ENCODE measurements at regions not wholly inside any gene's neighbourhood (a gene's known extent, or its start where the extent isn't known, plus 50 kb on each side); places are given as distances from the start of the nearest gene placed in this dataset.

DNA sequence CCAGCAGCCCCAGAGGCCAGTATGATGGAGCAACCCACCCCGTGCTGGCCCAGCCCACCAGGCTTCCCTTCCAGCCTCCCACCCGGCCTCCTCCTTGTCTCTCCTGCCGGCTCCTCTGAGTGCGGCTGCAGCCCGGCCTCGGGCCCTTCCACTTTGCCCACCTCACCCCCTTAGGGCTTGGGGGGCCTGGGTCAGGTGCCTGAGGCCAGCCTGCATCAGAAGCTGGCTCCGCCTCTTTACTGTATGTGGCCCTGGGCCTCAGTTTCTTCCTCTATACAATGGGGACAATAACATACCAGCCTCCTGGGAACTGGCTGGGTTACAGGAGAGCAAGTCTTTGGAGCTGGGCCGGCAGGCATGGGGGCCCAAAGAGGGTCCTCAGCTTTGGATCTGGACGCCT lies 221.1 kb upstream of the CIBAR2 start:
- DNase-seq: no peak

DNA sequence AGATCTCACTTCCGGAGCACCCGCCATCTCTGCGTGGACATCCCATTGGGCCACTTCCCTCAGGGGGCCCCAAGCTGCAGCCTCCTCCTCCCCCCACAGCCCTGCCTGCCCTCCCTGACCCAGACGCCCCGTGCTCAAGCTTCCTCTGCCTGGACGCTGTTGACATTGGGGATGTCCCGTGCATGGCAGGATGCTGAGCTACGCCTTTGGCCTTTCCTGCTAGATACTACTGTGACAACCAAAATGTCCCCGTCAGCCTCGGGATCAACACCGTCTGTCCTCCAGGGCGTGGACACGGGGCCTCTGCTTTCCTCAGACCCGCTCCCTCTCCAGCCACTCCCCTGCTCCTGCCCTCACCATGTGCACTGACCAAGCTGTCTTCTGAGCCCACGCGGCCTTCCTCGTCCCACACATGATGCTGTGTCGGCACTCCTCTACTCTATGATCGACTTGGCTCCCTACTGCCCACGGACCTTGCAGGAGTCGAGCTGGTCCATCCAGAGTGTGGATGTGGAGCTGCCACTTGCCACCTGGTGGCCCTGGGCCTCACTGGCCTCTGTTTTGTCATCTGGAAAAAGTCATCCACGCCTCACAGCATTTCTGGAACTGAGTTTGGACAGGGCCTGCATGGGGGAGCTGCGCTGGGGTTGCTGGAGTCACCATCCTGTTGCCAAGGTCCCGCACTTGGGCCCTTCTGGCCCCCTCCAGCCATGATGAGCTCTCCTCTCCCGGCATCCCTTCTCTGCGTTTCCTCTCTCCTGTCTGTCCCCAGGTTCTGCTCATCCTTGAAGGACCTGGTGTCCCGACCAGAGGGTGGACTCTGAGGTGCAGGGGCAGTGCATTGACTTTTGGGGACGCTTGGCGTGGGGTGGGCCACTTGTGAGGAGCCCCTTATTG lies 221.7 kb upstream of the CIBAR2 start:
- DNase-seq: no peak

- no peak for DNase-seq
Measured at GRCh38 chr16:85334718-85335583, 222.7 kb upstream of the CIBAR2 start.

DNA sequence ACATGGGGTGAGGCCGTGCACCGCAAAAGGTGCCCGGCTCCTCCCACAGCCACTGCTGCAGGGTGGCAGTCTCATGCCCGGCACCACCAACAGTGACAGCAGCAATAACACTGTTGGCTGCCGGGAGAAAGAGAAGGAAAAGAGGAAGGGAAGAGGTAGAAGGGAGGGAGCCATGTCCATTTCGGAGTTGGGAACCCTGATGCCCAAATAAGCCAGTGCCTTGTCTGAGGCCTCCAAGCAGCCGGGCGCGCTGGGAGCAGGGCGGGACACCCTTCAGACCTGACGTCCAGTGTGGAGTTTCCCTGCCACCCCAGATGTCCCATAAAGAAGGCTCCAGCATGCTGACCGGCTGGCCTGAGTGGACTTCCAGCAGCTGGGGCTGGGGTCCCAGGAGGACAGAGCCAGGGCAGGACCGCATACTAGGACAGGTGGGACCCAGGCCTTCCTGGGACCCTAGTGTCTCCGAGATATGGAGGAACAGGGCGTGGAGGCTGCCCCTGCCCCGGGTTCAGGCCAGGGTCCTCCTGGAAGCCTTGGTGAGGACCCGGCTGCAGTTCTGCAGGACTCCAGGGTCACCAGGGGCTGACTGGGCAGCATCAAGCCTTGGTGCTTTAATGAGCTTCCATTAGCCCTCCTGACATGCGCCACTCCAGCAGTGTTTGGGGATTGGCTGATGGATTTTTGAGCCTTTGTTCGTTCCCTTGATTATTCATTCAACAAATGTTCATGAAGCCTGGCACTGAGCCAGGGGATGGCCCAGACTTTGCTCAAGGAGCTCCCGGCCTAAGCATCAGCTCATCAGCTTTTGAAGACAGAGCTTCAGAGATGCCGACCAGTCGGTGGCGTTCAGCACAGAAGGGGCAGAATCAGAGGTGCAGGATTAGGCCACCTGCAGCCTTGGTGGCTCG lies 223.6 kb upstream of the CIBAR2 start:
- DNase-seq: no peak

- DNase-seq: no peak
Measured at GRCh38 chr16:85337910-85338637, 225.8 kb upstream of the CIBAR2 start.

DNA sequence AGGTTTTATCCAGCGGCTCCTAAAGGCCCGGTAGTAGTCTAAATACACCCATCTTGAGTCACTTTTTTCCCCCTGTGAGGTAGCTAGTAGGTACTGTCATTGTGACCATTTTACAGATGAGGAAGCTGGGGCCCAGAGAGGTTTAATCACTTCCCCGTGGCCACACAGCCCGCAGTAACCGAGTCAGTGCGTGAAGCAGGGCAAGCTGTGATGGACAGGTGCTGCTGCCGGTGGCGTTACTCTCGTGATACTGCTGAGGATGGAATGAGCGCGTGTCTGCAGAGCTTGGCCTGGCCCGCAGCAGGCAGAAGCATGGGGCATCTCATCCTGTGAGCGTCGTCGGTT lies 226.3 kb upstream of the CIBAR2 start:
- DNase-seq: no peak

DNA sequence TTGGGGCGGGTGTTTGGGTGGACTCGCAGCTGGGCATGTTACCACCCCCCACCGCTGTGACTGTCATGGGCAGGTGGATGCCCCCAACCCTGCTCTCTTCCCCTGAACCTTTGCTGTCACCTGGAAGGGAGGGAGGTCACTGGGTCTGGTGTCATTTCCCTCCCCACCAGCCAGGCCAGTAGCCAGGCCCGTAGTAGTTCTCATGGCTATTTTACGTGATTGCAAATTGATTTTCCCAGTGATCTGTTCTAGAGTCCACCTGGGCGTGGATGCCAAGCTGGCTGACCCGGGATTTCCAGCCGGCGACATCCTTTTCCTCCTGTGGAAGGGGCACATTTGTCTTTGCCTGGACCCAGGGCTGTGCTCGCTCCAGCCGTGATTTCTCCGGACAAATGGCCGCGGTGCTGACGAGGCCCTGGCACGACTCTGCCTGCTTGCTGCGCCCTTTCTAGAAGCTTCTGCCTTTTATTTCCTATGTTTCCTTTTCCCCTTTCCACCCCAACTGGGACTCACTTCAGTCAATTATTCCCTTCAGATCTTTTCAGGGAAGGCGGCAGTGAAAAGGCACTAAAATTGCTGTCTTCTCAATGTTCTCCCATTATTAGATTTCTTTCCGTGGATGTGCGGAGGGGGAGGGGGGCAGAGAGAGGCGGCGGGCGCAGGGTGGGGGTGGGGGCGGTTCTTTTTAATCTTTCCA lies 226.9 kb upstream of the CIBAR2 start:
- no peak for DNase-seq

DNA sequence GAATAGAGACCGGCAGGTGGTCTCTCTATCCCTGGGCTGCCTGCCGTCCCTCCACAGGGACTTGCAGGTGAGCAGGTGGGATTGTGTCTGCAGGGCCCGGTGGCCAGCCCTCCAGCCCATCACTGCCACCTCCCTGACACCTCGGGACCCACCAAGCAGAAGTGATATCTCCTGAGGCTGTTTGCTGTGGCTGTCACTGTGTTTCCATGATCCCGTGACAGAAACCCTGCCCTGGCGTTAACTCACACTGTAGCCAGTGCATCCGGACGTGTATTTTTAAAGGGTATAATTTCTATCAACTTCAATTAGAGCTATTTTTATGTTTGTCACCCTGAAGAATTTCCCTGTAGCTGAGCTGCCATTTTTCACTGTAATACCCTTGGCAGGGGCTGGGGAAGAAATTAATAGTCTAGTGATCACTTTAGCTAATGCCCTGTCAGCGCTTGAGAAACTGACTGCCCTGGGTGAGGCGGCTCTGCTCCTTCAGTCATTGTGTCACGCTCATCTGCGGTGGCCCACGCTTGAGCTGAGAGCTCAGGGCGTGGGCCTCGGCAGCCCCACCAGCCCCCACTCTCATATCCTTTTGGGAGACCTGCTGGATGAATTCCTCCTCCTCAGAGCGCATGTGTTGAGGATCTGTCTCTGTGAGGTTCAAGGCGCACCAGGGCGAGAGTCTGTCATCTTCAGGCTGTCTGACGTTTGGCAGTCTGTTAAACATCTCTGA lies 229.9 kb upstream of the CIBAR2 start:
- no peak for DNase-seq

DNA sequence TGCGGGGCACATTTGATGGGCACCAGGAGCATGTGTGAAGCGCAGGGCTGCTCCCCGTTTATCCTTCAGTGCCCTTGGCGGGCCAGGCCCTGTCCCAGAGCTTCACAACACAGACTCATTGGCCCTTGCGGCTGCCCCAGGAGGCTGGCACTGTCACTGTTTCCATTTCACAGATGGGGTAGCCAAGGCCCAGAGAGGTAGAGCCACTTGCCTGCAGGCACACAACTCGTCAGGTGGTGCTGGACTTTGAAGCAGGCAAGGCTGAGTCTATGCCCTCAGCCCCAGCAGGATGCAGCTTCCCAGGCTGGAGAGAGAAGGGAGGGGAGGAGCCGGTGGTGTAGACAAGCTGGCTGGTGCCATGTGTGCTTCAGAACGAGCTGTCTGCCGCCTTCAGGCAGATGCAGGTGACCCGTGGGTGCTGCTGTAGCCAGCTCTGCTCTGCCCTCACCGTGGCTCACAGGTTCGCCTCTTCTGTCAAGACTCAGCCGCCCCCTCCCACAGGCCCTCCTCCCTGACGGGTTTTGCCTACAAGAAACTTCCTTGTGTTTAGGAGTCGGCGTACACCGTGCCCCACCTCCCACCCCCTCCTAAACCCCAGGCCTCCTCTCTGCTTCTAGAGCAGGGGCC lies 232.3 kb upstream of the CIBAR2 start:
- DNase-seq: no peak

DNA sequence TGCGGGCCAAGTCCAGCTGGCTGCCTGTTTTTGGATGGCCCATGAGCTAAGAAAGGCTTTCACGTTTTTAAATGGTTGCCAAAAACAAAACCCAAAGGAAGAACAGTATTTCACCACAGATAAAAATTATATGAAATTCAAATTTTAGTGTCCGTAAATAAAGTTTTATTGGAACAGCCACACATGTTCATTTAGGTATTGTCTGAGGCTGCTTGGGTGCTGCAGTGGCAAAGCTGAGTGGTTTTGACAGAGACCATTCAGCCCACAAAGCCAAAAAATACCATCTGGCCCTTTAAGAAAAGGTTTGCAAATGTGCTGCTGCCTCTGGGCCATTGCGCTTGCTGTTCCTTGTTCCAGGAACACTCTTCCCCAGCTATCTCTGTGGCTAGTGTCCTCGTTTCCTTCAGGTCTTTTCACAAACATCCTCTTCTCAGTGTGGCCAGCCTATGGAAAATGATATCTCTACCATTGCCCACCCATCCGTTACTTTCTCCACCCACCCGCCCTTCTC lies 232.9 kb upstream of the CIBAR2 start:
- no peak for DNase-seq

DNA sequence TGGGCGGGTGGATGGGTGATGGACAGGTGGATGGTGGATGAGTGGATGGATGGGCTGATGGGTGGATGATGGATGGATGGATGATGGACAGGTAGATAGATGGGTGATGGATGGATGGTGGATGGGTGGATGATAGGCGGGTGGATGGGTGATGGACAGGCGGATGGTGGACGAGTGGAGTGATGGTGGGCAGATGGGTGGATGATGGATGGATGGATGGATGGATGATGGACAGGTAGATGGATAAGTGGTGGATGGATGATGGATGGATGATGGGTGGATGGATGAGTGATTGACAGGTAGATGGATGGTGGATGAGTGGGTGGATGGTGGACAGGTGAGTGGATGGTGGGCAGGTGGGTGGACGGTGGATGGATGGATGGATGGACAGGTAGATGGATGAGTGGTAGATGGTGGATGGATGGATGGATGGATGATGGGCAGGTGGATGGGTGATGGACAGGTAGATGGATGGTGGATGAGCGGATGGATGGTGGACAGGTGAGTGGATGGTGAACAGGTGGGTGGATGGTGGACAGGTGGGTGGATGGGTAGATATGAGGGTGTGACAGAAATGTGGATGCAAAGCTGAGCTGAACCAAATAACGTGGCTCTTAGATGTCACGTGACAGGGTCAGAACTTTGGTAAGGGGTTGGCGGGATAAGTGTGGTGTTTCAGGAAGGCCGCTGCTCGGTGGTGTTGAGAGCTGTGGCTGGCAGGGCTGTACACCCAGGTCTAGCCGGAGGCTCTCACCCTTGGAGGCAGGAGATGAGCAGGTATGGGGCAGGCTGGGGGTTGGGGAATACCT lies 234.3 kb upstream of the CIBAR2 start:
- DNase-seq: no peak

- DNase-seq: peak; percentile 42
Measured at GRCh38 chr16:85347213-85347591, 234.9 kb upstream of the CIBAR2 start.

DNA sequence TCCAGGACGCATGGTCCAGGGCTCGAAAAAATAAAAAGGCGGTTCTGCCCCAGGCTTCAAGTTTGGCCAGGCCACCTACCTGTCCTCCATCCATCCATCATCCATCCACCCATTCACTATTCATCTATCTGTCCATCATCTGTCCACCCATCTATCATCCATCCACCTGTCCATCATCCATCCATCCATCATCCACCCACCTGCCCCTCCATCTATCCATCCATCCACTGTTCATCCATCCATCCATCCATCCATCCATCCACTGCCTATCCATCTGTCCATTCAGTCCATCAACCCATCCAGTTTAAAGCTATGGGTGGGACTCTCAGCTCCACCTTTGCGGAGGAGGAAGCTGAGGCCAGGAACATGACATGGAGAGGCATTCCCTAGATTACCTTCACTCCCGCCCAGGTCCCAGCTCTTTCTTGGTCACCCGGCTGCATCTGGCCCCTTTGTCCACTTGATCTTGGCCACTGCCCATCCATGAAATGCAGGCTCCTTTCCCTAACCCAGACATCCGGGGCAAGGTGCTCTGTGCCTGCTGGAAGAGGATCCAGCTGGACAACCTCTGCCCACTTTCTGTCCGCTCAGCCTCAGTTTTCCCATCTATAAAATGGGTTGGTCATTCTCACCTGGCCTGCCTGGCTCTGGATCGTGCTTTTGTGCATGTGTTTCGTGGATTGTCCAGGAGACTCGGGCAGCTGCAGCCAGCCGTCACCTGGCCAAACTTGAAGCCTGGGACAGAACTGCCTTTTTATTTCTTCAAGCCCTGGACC lies 236.0 kb upstream of the CIBAR2 start:
- DNase-seq: no peak

GRCh38 chr16:85348911-85349334 lies 236.7 kb upstream of the CIBAR2 start:
- DNase-seq: no peak

GRCh38 chr16:85349365-85350145 lies 237.3 kb upstream of the CIBAR2 start:
- DNase-seq: peak; percentile 85

DNA sequence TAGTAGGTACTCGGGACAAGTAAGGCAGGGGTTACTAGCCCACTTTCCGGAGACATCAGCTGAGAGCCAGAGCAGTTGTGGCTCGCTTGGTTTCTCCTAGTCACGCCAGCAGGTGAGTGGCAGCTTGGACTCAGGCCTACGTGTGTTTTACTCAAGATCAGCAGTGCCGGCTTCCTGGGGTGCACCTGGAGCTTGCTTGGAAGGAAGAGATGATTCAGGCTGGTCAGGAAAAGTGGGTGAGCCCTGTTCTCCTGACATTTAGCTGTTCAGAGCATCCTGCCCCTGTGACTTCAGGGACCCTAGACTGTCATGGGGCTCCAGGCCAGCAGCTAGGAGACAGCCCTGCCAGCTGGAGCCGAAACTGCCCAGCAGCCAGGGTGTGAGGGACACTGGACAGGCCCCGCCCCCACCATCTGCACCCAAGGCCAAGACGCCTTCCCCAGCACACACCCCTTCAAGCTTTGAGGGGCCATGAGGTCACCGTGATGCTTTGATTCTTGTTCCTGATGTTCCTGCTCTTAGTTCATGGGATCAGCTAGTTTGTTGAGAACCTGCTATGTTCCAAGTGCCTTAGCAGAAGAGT lies 238.0 kb upstream of the CIBAR2 start:
- DNase-seq: no peak

- DNase-seq: peak; percentile 97
Measured at GRCh38 chr16:85350973-85351372, 238.7 kb upstream of the CIBAR2 start.

Data from NCI-H1092 (cell line).